Subcutaneous abdominal adipose tissue (tissue), 5 donors: ENCODE measurements at regions not wholly inside any gene's neighbourhood (a gene's known extent, or its start where the extent isn't known, plus 50 kb on each side); places are given as distances from the start of the nearest gene placed in this dataset.

ENCODE experiments used
- H3K27ac ChIP-seq: one replicate; pipeline ENCODE4 v1.7.0; 2013; ENCODE audit warnings: low read depth, mild to moderate bottlenecking, inconsistent platforms, low read length, moderate library complexity
- H3K27me3 ChIP-seq, 5 donors: one replicate each; pipeline ENCODE4 v1.7.0; 2013; ENCODE audit warnings: low read length in 5 of 5, inconsistent platforms in 1 of 5; ENCODE audit not compliant: control insufficient read depth in 5 of 5, insufficient read depth in 4 of 5
- H3K36me3 ChIP-seq, 5 donors: one replicate each; pipeline ENCODE4 v1.7.0; 2013; ENCODE audit warnings: low read length in 5 of 5; ENCODE audit not compliant: control insufficient read depth in 5 of 5, insufficient read depth in 5 of 5
- H3K4me1 ChIP-seq, 5 donors: one replicate each; pipeline ENCODE4 v1.7.0; 2013; ENCODE audit warnings: low read length in 5 of 5, mild to moderate bottlenecking in 3 of 5, moderate library complexity in 1 of 5; ENCODE audit not compliant: control insufficient read depth in 5 of 5, insufficient read depth in 5 of 5
- H3K4me3 ChIP-seq, 5 donors: one replicate each; pipeline ENCODE4 v1.7.0; 2013; ENCODE audit warnings: low read length in 5 of 5, low read depth in 1 of 5
- H3K9ac ChIP-seq, 5 donors: one replicate each; pipeline ENCODE4 v1.7.0; 2013; ENCODE audit warnings: low read length in 5 of 5, mild to moderate bottlenecking in 4 of 5, moderate library complexity in 3 of 5
- H3K9me3 ChIP-seq, 5 donors: one replicate each; pipeline ENCODE4 v1.7.0; 2013; ENCODE audit warnings: low read length in 5 of 5; ENCODE audit not compliant: control insufficient read depth in 5 of 5
- donor health status: healthy.
- donor health status: healthy.
- donor health status: healthy.
- donor health status: healthy.
- donor health status: healthy.

DNA sequence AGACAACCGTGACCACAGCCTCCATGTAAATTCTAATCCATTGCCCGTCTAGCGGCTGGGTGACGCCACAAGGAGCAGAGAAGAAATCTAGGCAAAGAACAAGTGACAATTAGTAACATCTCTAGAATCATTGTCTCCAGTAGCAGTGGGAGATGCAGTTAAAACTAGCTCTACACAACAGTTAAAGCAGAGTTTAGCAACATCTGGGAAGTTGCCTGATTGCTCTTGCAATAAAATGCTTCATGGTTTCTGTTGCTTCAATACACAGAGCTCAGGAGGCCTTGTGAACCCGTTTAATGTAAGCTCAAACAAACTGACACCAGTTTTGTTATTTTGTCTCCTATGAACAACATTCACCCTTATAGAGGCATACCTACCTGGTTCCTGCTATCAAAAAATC lies 369.8 kb upstream of the PDE4D start:
- H3K9me3 ChIP-seq, result no peaks in the 10 kb centered on the region
- H3K4me3 ChIP-seq, result no peak overlapping the region
- no peaks in the 10 kb centered on the region for H3K27me3 ChIP-seq
- H3K9ac ChIP-seq, result no peak overlapping the region
- no peak overlapping the region for H3K27ac ChIP-seq
- no peaks in the 10 kb centered on the region for H3K36me3 ChIP-seq
- H3K4me1 ChIP-seq, result no peaks in the 10 kb centered on the region

- no peak overlapping the region for H3K9ac ChIP-seq
- no peaks in the 10 kb centered on the region for H3K9me3 ChIP-seq
- H3K27ac ChIP-seq, result no peak overlapping the region
- no peaks in the 10 kb centered on the region for H3K27me3 ChIP-seq
- H3K36me3 ChIP-seq, result no peaks in the 10 kb centered on the region
- H3K4me3 ChIP-seq, result no peak overlapping the region
- no peaks in the 10 kb centered on the region for H3K4me1 ChIP-seq
Observed at GRCh38 chr5:60262576-60263295, 369.2 kb upstream of the PDE4D start.

GRCh38 chr5:60261732-60262131 lies 368.2 kb upstream of the PDE4D start:
- Histone ChIP-seq H3K27ac (no peak overlapping the region), H3K4me3 (no peak overlapping the region), H3K9ac (no peak overlapping the region), H3K4me1 (no peaks in the 10 kb centered on the region), H3K9me3 (no peaks in the 10 kb centered on the region), H3K36me3 (no peaks in the 10 kb centered on the region), H3K27me3 (no peaks in the 10 kb centered on the region)

GRCh38 chr5:60260658-60261057 lies 367.1 kb upstream of the PDE4D start:
- Histone ChIP-seq H3K4me1 (no peaks in the 10 kb centered on the region), H3K27ac (no peak overlapping the region), H3K4me3 (no peak overlapping the region), H3K9ac (no peak overlapping the region), H3K9me3 (no peaks in the 10 kb centered on the region), H3K36me3 (no peaks in the 10 kb centered on the region), H3K27me3 (no peaks in the 10 kb centered on the region)

DNA sequence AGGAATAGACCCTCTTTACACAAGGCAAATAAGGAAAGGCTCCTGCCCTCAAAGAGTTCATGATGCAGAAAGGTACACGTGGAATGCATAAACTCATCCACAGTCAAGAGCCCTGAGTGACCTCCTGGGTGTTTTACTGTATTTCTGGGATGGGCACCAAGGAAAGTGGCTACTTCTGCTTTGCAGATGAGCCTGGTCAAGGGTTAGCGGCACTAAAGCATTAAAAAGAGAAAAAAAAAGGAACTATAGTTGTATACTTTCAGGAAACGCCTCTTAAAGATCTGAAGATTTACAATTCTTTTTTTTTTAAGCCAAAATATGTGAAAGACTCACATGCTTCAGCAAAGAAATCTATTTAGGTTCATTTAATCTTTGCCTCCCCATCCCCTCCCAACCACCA lies 366.2 kb upstream of the PDE4D start:
- H3K36me3 ChIP-seq, result no peaks in the 10 kb centered on the region
- no peak overlapping the region for H3K9ac ChIP-seq
- H3K4me1 ChIP-seq, result no peaks in the 10 kb centered on the region

DNA sequence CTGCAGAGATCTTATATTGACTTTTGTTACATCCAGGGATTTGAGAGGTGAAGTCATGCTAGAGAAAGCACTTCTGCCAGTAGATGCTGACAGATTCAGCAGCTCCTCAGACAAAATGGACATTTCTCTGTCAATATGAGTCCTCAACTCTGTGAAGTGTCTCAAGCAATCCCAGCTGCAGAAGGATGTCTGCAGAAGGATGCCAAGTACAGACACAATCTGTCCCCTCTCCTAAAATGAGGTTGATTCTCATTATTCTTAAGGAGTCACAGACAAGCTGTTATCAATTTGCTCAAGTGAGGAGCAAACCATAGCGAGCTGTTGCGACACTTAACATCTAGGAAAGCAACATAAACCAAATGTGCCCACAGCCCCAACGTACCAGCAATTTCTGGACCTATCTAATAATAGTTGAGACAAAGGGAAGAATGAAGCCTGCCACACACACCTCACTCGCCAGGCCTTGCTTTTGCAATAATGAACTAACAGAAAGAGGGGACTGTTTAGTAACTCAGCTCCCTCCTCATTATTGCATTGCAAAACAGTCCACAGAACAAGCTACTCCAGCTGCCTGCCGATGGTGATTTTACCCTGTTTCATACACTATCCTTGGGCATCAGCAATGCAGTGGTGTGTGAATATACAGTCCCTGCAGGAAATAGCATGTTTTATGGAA lies 364.2 kb upstream of the PDE4D start:
- no peak overlapping the region for H3K27ac ChIP-seq
- H3K9me3 ChIP-seq, result no peaks in the 10 kb centered on the region

More for the DNA sequence above, 366.2 kb upstream of the PDE4D start:
- no peak overlapping the region for H3K4me3 ChIP-seq
- no peaks in the 10 kb centered on the region for H3K27me3 ChIP-seq
- H3K9me3 ChIP-seq, result no peaks in the 10 kb centered on the region
- H3K27ac ChIP-seq, result no peak overlapping the region

DNA sequence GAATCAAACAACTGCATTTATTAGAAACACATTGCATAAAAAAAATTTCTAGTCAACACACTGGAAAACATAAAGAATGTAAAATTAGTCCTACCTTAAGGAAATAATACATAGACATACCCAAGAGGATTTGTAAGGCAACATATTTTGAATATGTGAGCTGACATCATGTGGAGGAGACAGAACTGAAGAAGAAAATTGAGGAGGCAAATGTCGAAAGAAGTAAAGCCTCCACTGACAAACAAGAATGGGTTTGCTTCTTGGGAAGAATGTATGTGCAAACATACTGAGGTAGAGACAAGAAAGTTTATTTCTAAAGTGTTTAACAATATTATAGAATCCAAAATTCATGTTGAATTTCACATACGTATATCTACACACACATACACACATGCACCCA lies 363.0 kb upstream of the PDE4D start:
- H3K27me3 ChIP-seq, result no peaks in the 10 kb centered on the region
- no peaks in the 10 kb centered on the region for H3K9me3 ChIP-seq
- no peaks in the 10 kb centered on the region for H3K36me3 ChIP-seq
- no peaks in the 10 kb centered on the region for H3K4me1 ChIP-seq
- H3K27ac ChIP-seq, result no peak overlapping the region
- no peak overlapping the region for H3K9ac ChIP-seq
- H3K4me3 ChIP-seq, result no peak overlapping the region

More for the DNA sequence above, 364.2 kb upstream of the PDE4D start:
- no peaks in the 10 kb centered on the region for H3K4me1 ChIP-seq
- no peak overlapping the region for H3K9ac ChIP-seq
- no peaks in the 10 kb centered on the region for H3K36me3 ChIP-seq
- H3K27me3 ChIP-seq, result no peaks in the 10 kb centered on the region
- H3K4me3 ChIP-seq, result no peak overlapping the region

- no peaks in the 10 kb centered on the region for H3K4me1 ChIP-seq
- peaks cover 0 to 6% (median 3%) of the 10 kb centered on the region in 5 donors for H3K9me3 ChIP-seq
- no peak overlapping the region for H3K4me3 ChIP-seq
- no peak overlapping the region for H3K27ac ChIP-seq
- H3K36me3 ChIP-seq, result no peaks in the 10 kb centered on the region
- H3K9ac ChIP-seq, result no peak overlapping the region
- no peaks in the 10 kb centered on the region for H3K27me3 ChIP-seq
Observed at GRCh38 chr5:60248901-60249300, 355.4 kb upstream of the PDE4D start.

DNA sequence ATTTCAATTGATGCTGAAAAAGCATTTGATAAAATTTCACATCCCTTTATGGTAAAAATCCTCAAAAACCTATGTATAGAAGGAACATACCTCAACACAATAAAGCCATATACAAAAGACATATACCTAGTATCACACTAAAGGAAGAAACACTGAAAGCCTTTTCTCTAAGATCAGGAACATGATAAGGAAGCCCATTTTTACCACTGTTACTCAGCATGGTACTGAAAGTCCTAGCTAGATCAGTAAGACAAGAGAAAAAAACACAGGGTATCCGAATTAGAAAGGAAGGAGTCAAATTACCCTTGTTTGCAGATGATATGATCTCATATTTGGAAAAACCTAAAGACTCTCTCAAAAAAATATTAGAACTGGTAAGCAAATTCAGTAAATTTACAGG lies 350.2 kb upstream of the PDE4D start:
- Histone ChIP-seq H3K9ac (no peak overlapping the region), H3K4me3 (no peak overlapping the region), H3K4me1 (peaks cover 0 to 7% (median 0%) of the 10 kb centered on the region in 5 donors), H3K36me3 (no peaks in the 10 kb centered on the region), H3K27me3 (no peaks in the 10 kb centered on the region), H3K9me3 (peaks cover 2 to 12% (median 5%) of the 10 kb centered on the region in 5 donors), H3K27ac (no peak overlapping the region)

GRCh38 chr5:60232036-60232795 lies 338.7 kb upstream of the PDE4D start:
- H3K9me3 ChIP-seq, result no peaks in the 10 kb centered on the region
- H3K9ac ChIP-seq, result no peak overlapping the region
- H3K4me3 ChIP-seq, result no peak overlapping the region
- H3K27ac ChIP-seq, result no peak overlapping the region
- no peaks in the 10 kb centered on the region for H3K27me3 ChIP-seq
- peaks cover 0 to 27% (median 9%) of the 10 kb centered on the region in 5 donors for H3K4me1 ChIP-seq
- H3K36me3 ChIP-seq, result no peaks in the 10 kb centered on the region
